GM12892 (cell line): ENCODE measurements at regions not wholly inside any gene's neighbourhood (a gene's known extent, or its start where the extent isn't known, plus 50 kb on each side); places are given as distances from the start of the nearest gene placed in this dataset.

Experiments
- POLR2A ChIP-seq: IDR thresholded peaks from 2 replicates; pipeline ENCODE4 v1.6.1; 2011; ENCODE audit warnings: low read depth, low read length, control low read depth
- POLR2AphosphoS5 ChIP-seq: IDR thresholded peaks from 2 replicates; pipeline ENCODE4 v1.6.1; 2011; ENCODE audit warnings: low read depth, low read length, control low read depth
- TAF1 ChIP-seq: IDR thresholded peaks from 2 replicates; pipeline ENCODE4 v1.6.1; 2011; ENCODE audit warnings: low read depth, mild to moderate bottlenecking, control low read depth, low read length, borderline replicate concordance

DNA sequence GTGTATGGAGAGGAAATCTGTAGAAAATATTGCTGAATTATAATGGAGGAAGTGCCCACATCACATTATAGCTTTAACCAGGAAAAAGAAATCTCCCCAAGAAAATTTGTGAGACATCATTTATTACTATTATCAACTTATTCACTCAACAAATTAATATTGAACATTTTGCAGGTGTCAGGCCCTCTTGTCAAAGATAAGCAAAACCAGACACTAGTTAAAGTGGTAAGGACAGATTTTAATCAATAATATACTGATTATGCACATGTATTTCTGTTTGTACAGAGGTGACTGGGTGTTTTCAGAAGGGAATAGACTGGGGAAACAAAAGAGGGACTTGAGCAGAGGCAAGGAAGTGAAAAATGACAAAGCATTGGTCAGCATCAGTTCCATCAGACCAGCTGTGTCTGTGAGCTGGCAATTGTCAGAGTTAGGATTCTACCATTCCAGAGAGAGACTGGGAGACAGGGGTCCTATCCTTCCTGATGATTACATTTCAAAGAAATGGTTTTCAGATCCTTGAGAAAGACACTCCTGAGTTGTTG lies 519.2 kb downstream of the UTRN start:
- no peak for TF ChIP-seq TAF1
- TF ChIP-seq POLR2AphosphoS5 = no peak
- no peak for TF ChIP-seq POLR2A
